ENCODE measurements at regions not wholly inside any gene's neighbourhood (a gene's known extent, or its start where the extent isn't known, plus 50 kb on each side); places are given as distances from the start of the nearest gene placed in this dataset.
A peak's percentile ranks its signal among the peaks of the same experiment; 100 is the strongest.

DNA sequence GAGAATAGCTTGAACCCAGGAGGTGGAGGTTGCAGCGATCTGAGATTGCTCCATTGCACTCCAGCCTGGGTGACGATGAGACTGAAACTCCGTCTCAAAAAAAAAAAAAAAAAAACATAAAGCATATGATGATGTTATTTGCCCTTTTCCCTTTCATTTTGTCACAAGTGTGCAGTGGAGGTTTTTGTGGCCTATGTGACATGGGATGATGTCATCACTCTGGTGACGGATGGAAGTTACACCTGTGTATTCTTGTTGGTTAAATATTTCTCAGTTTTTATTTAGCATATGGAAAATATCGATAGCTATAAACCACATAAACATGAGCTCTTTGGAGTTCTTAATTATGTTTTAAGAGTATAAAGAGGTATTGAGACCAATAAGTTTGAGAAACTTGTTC lies 71.8 kb upstream of the EMX2 start:
- intact Hi-C loops (cut with micrococcal nuclease; ENCODE audit: unreplicated experiment): loop anchor here (10.0 kb wide), 1 partner anchor 256 kb away; no protein-coding TSS in a partner anchor
- CTCF ChIA-PET: interaction anchor here (0.9 to 5.0 kb wide), 5 partner anchors 9 to 67 kb away, joined by 3 to 16 read pairs (median 3); no protein-coding TSS in a partner anchor
- no TSS peak for BruUV-seq (replicated peaks)
- WGBS (ENCODE audit: insufficient coverage, insufficient replicate concordance, low lambda C conversion rate, missing lambda C conversion rate): 24% methylated on average over 3 of the region's 5 CpGs
- no peaks in the 10 kb centered on the region for H3K36me3 ChIP-seq (ENCODE audit: control insufficient read depth in 2 of 2, insufficient read depth in 2 of 2, low read length in 1 of 2)
- no peak for DNase-seq (ENCODE audit: low read depth, low spot score)
- H3K27me3 ChIP-seq (replicated peaks in 1 of 2; ENCODE audit: control insufficient read depth in 2 of 2, insufficient read depth in 2 of 2, low read length in 1 of 2): no peaks in the 10 kb centered on the region
- RAD21 ChIA-PET (ENCODE audit: unreplicated experiment): interaction anchor here (0.7 kb wide), 2 partner anchors 26 to 96 kb away, joined by 3 to 4 read pairs; no protein-coding TSS in a partner anchor
- no peak overlapping the region for H3K9ac ChIP-seq (ENCODE audit: control insufficient read depth, insufficient read depth, low read length)
- H3K4me2 ChIP-seq (ENCODE audit: control insufficient read depth, insufficient read depth): no peak overlapping the region
- no peaks in the 10 kb centered on the region for H4K20me1 ChIP-seq (ENCODE audit: control insufficient read depth, insufficient read depth)
- no peaks in the 10 kb centered on the region for H3K9me3 ChIP-seq (replicated peaks; ENCODE audit: control insufficient read depth, insufficient read depth, low read length)
- no peak for FAIRE-seq
- in situ Hi-C loops (cut with MboI): no loop called here
- H3K79me2 ChIP-seq (ENCODE audit: control insufficient read depth, insufficient read depth, low read length): no peaks in the 10 kb centered on the region
- no peaks in the 10 kb centered on the region for H3K4me1 ChIP-seq (ENCODE audit: control insufficient read depth, insufficient read depth, low read length)
- H2AFZ ChIP-seq (ENCODE audit: control insufficient read depth, low read depth, low read length): no peak overlapping the region
- no peak overlapping the region for H3K4me3 ChIP-seq
- peak; percentile 53 for ATAC-seq
- POLR2A ChIA-PET: interaction anchor here (0.6 to 0.7 kb wide), 2 partner anchors 40 to 1403 kb away, joined by 3 read pairs; no protein-coding TSS in a partner anchor
- SMC1A ChIA-PET (ENCODE audit: uncharacterized antibody, unreplicated experiment): interaction anchor here (0.6 to 1.5 kb wide), 5 partner anchors 9 to 147 kb away, joined by 3 to 8 read pairs (median 3); no protein-coding TSS in a partner anchor
- H3K27ac ChIP-seq (ENCODE audit: control insufficient read depth, insufficient read depth): no peak overlapping the region
- TF ChIP-seq MTA3 (IDR thresholded peaks at IDR 0.05; ENCODE audit: borderline replicate concordance, low read length) (no peak), EP300 (IDR thresholded peaks at IDR 0.05; ENCODE audit: borderline replicate concordance in 1 of 2, control insufficient read depth in 1 of 2, low read depth in 2 of 2, low read length in 2 of 2) (0 out of 4 replicates have a peak, but pooled peaks of 1 of the 2 experiments have one; percentile 12), BHLHE40 (IDR thresholded peaks at IDR 0.05; ENCODE audit: borderline replicate concordance in 1 of 2, low read depth in 2 of 2, low read length in 1 of 2) (peak; percentile 15 to 61; a peak in 3 of 4 replicates), CHD1 (IDR thresholded peaks at IDR 0.05; ENCODE audit: low read depth, low read length) (no peak), RFX5 (IDR thresholded peaks at IDR 0.05; ENCODE audit: low read depth, low read length) (no peak), TCF7 (IDR thresholded peaks at IDR 0.05; ENCODE audit: borderline replicate concordance) (no peak), SRF (IDR thresholded peaks at IDR 0.05; ENCODE audit: low read depth in 2 of 2, low read length in 2 of 2) (no peak), CBX5 (IDR thresholded peaks at IDR 0.05; ENCODE audit: low read depth) (no peak), CREB1 (IDR thresholded peaks at IDR 0.05; ENCODE audit: low read depth) (0 out of 2 replicates have a peak, but pooled peaks have one; percentile 10), ZNF384 (IDR thresholded peaks at IDR 0.05; ENCODE audit: borderline replicate concordance, low read depth, low read length) (0 out of 2 replicates have a peak, but pooled peaks have one; percentile 19), ATF7 (IDR thresholded peaks at IDR 0.05; ENCODE audit: low read depth) (peak; percentile 96)
- TF ChIP-seq, protein P1, sequence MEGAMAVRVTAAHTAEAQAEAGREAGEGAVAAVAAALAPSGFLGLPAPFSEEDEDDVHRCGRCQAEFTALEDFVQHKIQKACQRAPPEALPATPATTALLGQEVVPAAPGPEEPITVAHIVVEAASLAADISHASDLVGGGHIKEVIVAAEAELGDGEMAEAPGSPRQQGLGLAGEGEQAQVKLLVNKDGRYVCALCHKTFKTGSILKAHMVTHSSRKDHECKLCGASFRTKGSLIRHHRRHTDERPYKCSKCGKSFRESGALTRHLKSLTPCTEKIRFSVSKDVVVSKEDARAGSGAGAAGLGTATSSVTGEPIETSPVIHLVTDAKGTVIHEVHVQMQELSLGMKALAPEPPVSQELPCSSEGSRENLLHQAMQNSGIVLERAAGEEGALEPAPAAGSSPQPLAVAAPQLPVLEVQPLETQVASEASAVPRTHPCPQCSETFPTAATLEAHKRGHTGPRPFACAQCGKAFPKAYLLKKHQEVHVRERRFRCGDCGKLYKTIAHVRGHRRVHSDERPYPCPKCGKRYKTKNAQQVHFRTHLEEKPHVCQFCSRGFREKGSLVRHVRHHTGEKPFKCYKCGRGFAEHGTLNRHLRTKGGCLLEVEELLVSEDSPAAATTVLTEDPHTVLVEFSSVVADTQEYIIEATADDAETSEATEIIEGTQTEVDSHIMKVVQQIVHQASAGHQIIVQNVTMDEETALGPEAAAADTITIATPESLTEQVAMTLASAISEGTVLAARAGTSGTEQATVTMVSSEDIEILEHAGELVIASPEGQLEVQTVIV (IDR thresholded peaks at IDR 0.05; ENCODE audit: borderline replicate concordance, partially characterized antibody): no peak
- TF ChIP-seq, protein P2, sequence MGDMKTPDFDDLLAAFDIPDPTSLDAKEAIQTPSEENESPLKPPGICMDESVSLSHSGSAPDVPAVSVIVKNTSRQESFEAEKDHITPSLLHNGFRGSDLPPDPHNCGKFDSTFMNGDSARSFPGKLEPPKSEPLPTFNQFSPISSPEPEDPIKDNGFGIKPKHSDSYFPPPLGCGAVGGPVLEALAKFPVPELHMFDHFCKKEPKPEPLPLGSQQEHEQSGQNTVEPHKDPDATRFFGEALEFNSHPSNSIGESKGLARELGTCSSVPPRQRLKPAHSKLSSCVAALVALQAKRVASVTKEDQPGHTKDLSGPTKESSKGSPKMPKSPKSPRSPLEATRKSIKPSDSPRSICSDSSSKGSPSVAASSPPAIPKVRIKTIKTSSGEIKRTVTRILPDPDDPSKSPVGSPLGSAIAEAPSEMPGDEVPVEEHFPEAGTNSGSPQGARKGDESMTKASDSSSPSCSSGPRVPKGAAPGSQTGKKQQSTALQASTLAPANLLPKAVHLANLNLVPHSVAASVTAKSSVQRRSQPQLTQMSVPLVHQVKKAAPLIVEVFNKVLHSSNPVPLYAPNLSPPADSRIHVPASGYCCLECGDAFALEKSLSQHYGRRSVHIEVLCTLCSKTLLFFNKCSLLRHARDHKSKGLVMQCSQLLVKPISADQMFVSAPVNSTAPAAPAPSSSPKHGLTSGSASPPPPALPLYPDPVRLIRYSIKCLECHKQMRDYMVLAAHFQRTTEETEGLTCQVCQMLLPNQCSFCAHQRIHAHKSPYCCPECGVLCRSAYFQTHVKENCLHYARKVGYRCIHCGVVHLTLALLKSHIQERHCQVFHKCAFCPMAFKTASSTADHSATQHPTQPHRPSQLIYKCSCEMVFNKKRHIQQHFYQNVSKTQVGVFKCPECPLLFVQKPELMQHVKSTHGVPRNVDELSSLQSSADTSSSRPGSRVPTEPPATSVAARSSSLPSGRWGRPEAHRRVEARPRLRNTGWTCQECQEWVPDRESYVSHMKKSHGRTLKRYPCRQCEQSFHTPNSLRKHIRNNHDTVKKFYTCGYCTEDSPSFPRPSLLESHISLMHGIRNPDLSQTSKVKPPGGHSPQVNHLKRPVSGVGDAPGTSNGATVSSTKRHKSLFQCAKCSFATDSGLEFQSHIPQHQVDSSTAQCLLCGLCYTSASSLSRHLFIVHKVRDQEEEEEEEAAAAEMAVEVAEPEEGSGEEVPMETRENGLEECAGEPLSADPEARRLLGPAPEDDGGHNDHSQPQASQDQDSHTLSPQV (IDR thresholded peaks at IDR 0.05): no peak
- TF ChIP-seq, protein P3, sequence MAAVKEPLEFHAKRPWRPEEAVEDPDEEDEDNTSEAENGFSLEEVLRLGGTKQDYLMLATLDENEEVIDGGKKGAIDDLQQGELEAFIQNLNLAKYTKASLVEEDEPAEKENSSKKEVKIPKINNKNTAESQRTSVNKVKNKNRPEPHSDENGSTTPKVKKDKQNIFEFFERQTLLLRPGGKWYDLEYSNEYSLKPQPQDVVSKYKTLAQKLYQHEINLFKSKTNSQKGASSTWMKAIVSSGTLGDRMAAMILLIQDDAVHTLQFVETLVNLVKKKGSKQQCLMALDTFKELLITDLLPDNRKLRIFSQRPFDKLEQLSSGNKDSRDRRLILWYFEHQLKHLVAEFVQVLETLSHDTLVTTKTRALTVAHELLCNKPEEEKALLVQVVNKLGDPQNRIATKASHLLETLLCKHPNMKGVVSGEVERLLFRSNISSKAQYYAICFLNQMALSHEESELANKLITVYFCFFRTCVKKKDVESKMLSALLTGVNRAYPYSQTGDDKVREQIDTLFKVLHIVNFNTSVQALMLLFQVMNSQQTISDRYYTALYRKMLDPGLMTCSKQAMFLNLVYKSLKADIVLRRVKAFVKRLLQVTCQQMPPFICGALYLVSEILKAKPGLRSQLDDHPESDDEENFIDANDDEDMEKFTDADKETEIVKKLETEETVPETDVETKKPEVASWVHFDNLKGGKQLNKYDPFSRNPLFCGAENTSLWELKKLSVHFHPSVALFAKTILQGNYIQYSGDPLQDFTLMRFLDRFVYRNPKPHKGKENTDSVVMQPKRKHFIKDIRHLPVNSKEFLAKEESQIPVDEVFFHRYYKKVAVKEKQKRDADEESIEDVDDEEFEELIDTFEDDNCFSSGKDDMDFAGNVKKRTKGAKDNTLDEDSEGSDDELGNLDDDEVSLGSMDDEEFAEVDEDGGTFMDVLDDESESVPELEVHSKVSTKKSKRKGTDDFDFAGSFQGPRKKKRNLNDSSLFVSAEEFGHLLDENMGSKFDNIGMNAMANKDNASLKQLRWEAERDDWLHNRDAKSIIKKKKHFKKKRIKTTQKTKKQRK (IDR thresholded peaks at IDR 0.05; ENCODE audit: low read depth, low read length): no peak
